ENCODE measurements at regions not wholly inside any gene's neighbourhood (a gene's known extent, or its start where the extent isn't known, plus 50 kb on each side); places are given as distances from the start of the nearest gene placed in this dataset.
"Not testable (repeated sequence)": the region's sequence is repeated elsewhere in the genome, so short reads cannot be mapped to it uniquely, and the experiment has no call there.

DNA sequence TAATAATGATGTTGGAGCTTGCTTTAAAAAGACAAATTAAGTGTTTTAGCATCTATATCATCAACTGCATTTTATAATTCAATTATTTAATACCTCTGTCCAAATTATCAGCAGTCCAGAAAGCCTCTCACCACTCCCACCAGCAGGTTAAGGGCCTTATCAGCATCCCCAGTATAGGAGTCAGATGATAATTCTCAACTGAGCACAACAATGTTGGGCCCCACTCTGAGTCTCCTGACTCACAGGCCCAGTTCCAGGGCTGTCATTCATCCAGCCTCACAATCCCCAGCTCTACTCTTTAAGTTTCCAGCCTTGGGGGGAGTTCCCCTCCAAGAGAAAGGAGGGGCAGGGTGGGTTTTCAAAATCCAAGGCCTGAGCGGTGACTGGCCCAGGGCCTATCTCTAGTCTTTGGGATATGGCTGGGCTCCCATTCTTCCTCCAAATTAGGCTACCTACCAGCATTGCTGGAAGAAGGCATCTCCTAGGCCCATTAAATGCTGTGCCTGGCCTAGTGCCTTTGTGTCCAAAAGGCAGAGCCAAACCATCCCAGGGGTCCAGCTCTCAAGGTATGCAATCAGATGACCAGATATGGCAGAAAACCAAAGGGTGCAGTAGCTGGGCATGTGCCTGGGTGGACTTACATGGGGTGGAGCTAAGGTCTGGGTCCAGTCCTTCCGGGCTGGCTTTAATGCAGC is 134.1 kb downstream of the GLUL start:
- no peak overlapping the region for H3K27ac Mint-ChIP-seq

DNA sequence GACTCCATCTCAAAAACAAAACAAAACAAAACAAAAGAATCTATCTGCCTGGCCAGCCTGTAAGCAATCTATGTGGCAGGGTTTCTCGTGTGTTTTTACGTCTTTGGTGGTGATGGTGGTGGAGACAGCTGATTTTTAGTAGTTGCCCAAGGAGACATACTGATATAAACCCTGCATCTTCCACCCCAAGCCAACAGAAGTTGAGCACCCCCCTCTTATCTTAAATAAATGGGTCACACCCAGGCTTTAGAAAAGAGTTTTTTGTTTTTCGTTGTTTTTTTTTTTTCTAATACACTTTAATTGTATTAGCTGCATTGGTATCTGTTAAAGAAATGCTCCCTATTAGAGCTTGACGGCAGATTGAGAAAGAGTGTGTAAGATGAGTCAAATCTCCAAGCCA is 134.7 kb downstream of the GLUL start:
- H3K36me3 Mint-ChIP-seq = no peaks in the 10 kb centered on the region
- no peaks in the 10 kb centered on the region for H3K27me3 Mint-ChIP-seq
- no peak overlapping the region for H3K27ac Mint-ChIP-seq
- H3K9me3 Mint-ChIP-seq = no peaks in the 10 kb centered on the region
- peaks cover 21% of the 10 kb centered on the region for H3K4me1 Mint-ChIP-seq
- H3K4me3 Mint-ChIP-seq = no peak overlapping the region

More for the DNA sequence above, 134.1 kb downstream of the GLUL start:
- no peaks in the 10 kb centered on the region for H3K27me3 Mint-ChIP-seq
- no peaks in the 10 kb centered on the region for H3K36me3 Mint-ChIP-seq
- no peaks in the 10 kb centered on the region for H3K9me3 Mint-ChIP-seq
- peaks cover 25% of the 10 kb centered on the region for H3K4me1 Mint-ChIP-seq
- H3K4me3 Mint-ChIP-seq = no peak overlapping the region

DNA sequence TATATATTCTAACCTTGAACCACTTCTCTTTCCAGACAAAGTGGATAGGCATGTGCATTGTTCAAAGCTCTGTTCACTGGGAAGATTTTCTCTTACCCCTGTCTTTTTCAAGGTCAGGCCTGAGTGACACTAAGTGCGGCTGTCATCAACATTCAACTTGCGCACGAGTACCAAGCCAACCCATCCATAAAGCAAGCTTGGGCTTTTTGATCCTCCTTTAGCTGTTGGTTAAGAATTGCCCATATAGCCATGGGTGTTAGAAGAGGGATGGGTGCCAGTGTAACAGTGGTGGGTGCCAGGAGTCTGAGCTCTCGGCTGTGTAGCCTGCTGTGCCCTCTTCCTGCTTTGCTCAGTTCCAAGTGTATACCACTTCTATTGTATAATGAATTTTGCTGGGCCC is 136.1 kb downstream of the GLUL start:
- peaks cover 2% of the 10 kb centered on the region for H3K36me3 Mint-ChIP-seq
- no peaks in the 10 kb centered on the region for H3K27me3 Mint-ChIP-seq
- no peak overlapping the region for H3K4me3 Mint-ChIP-seq
- no peak overlapping the region for H3K27ac Mint-ChIP-seq
- peaks cover 16% of the 10 kb centered on the region for H3K4me1 Mint-ChIP-seq
- H3K9me3 Mint-ChIP-seq = no peaks in the 10 kb centered on the region

DNA sequence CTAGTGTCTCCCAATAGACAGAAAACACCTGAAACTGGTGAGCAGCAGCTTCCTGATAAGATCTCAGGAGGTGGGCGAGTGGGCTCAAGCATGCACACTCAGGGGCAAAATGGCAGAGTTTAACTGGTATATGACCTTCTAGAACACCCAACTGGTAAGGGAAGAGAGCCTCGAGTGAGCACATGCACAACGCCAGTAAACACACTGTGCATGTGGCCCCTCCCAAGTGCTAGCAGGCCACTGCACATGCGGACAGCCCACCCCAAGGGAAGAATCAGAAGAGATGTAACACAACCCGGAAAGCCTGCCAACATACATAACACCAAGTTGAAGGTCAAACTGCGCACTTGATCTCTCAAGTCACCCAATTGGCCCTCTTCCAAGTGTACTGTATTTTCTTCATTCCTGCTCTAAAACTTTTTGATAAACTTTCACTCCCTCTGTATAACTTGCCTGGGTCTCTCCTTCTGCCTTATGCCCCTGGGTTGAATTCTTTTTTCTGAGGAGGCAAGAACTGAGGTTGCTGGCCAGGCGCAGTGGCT is 138.2 kb downstream of the GLUL start:
- H3K4me1 Mint-ChIP-seq = peaks cover 10% of the 10 kb centered on the region
- H3K9me3 Mint-ChIP-seq = no peaks in the 10 kb centered on the region
- H3K36me3 Mint-ChIP-seq = peaks cover 2% of the 10 kb centered on the region
- H3K27ac Mint-ChIP-seq = no peak overlapping the region
- H3K4me3 Mint-ChIP-seq = no peak overlapping the region
- H3K27me3 Mint-ChIP-seq = no peaks in the 10 kb centered on the region

DNA sequence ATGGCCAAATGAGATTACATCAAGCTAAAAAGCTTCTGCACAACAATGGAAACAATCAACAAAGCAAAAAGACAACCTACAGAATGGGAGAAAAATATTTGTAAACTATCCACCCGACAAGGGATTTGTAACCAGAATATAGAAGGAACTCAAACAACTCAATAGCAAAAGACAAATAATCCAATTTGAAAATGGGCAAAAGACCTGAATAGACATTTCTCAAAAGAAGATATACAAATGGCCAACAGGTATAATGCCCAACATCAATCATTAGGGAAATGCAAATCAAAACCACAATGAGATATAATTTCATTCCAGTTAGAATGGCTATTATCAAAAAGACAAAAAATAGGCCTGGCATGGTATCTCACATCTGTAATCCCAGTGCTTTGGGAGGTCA is 140.0 kb downstream of the GLUL start:
- H3K27ac Mint-ChIP-seq = no peak overlapping the region
- peaks cover 2% of the 10 kb centered on the region for H3K36me3 Mint-ChIP-seq
- no peak overlapping the region for H3K4me3 Mint-ChIP-seq
- no peaks in the 10 kb centered on the region for H3K9me3 Mint-ChIP-seq
- H3K27me3 Mint-ChIP-seq = no peaks in the 10 kb centered on the region
- H3K4me1 Mint-ChIP-seq = peaks cover 10% of the 10 kb centered on the region

DNA sequence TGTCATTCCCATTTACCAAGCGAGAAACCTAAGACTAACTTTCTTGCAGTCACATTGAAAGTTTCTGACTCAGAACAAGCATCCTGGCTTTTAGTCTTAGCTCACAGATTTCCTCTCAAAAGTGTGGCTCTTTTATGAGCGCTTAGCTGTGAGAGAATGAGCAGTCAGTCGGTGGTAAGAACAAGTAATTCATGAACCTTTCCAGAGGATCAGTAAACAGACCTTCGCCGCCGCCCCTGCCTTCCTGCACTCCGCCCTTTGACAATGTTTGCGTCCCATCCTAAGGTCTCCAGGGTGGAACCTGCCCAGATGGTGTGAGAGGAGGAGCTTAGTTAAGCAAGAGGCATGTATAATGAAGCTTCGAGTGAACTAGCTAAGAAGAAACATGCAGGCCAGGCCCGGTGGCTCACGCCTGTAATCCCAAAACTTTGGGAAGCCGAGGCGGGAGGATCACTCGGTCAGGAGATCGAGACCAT is 142.4 kb downstream of the GLUL start:
- peaks cover 2% of the 10 kb centered on the region for H3K36me3 Mint-ChIP-seq
- no peak overlapping the region for H3K27ac Mint-ChIP-seq
- no peak overlapping the region for H3K4me3 Mint-ChIP-seq

DNA sequence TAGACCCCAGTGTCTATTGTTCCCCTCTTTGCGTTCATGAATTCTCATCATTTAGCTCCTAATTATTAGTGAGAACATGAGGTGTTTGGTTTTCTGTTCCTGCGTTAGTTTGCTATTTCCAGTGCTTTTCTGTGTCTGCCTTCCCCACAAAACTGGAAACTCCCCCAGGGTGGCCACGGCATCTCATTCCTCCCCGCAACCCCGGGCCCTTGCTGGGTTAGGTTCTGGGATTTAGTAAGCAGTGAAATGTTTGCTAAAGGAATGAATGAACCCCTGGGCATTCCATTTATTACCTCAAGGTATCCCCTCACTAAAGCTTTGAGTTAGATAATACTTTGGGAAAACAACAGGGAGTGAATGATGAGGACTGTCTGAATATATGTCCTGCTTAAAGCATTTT is 142.9 kb downstream of the GLUL start:
- Mint-ChIP-seq H3K36me3 (peaks cover 2% of the 10 kb centered on the region), H3K9me3 (no peaks in the 10 kb centered on the region), H3K27ac (no peak overlapping the region), H3K4me3 (no peak overlapping the region), H3K27me3 (no peaks in the 10 kb centered on the region), H3K4me1 (peaks cover 10% of the 10 kb centered on the region)

More for the DNA sequence above, 142.4 kb downstream of the GLUL start:
- H3K27me3 Mint-ChIP-seq = no peaks in the 10 kb centered on the region
- peaks cover 10% of the 10 kb centered on the region for H3K4me1 Mint-ChIP-seq
- H3K9me3 Mint-ChIP-seq = no peaks in the 10 kb centered on the region

DNA sequence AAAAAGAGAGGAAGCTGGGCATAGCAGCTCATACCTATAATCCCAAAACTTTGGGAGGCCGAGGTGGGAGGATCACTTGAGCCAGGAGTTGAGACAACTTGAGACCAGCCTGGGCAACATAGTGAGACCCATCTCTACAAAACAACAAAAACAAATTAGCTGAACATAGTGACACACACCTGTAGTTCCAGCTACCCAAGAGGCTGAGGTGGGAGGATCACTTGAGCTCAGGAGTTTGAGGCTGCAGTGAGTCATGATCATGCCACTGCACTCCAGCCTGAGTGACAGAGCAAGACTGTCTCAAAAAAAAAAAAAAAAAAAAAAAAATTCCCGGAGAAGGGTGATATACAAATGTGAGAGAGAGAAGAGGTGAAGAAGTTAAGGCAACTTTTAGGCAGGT is 143.8 kb downstream of the GLUL start:
- H3K27me3 Mint-ChIP-seq, H3K4me1 Mint-ChIP-seq, H3K27ac Mint-ChIP-seq, H3K4me3 Mint-ChIP-seq, H3K9me3 Mint-ChIP-seq, H3K36me3 Mint-ChIP-seq: not testable (repeated sequence)

DNA sequence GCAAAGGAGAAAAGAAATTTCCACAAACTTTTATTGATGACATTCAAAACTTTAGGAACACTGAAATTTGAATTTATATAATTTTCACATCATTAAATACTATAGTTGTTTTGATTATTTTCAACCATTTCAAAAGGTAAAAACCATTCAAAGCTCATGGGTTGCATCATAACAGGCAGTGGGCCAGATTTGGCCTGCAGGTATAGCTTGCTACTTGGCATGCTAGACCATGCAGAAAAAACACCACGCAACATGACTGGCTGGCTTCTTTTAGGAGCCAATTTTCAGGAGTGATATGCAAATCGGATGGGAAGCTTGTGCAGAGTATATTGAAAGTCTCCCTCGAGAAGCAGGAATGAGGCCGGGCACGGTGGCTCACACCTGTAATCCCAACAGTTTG is 144.8 kb downstream of the GLUL start:
- H3K36me3 Mint-ChIP-seq = peaks cover 2% of the 10 kb centered on the region
- no peaks in the 10 kb centered on the region for H3K9me3 Mint-ChIP-seq
- H3K27me3 Mint-ChIP-seq = no peaks in the 10 kb centered on the region
- H3K27ac Mint-ChIP-seq = no peak overlapping the region
- H3K4me3 Mint-ChIP-seq = no peak overlapping the region
- peaks cover 10% of the 10 kb centered on the region for H3K4me1 Mint-ChIP-seq

DNA sequence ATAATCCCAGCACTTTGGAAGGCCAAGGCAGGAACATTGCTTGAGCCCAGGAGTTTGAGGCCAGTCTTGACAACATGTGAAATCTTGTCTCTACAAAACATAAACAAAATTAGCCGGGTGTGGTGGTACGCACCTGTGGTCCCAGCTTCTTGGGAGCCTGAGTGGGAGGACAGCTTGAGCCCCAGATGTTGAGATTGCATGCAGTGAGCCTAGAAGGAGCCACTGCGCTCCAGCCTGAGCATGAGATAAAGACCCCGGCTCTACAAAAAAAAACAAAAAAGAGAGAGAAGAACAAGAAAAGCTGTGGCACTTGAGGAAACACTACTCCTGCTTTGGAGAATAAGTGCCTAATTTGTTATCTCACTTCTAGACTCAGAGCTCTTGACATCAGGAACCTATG is 146.6 kb downstream of the GLUL start:
- Mint-ChIP-seq H3K4me1 (peaks cover 10% of the 10 kb centered on the region), H3K9me3 (no peaks in the 10 kb centered on the region), H3K27ac (no peak overlapping the region), H3K4me3 (no peak overlapping the region), H3K27me3 (no peaks in the 10 kb centered on the region), H3K36me3 (no peaks in the 10 kb centered on the region)

DNA sequence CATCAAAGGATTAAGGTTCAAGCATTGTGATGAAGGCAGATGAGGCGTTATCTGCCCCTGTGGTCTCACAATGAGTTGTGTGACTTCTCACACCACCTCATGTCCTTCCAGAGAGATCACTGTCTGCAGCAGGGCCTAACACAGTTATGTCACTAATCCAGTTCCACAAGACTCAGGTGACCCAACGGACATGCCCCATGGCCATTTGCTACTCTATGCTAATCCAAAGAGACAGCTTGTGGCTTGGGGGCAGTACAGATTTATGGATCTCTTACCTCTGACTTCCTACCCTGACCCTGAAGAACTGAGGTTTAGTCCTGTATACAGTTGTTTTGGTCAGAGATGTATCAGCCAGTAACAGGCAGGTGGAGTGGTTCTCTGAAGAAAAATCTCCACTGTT is 147.1 kb downstream of the GLUL start:
- Mint-ChIP-seq H3K4me3 (no peak overlapping the region), H3K4me1 (peaks cover 9% of the 10 kb centered on the region), H3K9me3 (no peaks in the 10 kb centered on the region), H3K36me3 (no peaks in the 10 kb centered on the region), H3K27ac (no peak overlapping the region), H3K27me3 (no peaks in the 10 kb centered on the region)

DNA sequence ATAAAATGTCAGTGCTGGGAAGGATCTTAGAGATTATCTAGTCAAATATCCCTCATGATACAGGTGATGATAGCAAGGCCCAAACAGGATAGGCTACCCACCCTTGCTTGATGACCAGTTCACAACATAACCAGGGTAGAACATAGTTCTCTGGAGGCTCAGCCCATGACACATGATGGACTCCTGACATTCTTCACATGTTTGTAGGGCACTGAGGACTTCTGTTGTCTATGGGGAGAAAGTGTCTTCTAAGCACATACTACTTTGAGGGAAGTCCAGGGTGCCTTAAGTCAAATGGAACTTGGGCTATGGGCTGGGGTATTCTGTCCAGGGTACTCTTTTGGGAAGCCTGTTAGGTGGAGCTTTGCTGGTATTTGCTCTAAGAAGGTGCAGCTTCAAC is 148.9 kb downstream of the GLUL start:
- H3K36me3 Mint-ChIP-seq = no peaks in the 10 kb centered on the region
- no peaks in the 10 kb centered on the region for H3K4me1 Mint-ChIP-seq
- H3K9me3 Mint-ChIP-seq = no peaks in the 10 kb centered on the region
- no peak overlapping the region for H3K4me3 Mint-ChIP-seq
- no peaks in the 10 kb centered on the region for H3K27me3 Mint-ChIP-seq
- no peak overlapping the region for H3K27ac Mint-ChIP-seq

DNA sequence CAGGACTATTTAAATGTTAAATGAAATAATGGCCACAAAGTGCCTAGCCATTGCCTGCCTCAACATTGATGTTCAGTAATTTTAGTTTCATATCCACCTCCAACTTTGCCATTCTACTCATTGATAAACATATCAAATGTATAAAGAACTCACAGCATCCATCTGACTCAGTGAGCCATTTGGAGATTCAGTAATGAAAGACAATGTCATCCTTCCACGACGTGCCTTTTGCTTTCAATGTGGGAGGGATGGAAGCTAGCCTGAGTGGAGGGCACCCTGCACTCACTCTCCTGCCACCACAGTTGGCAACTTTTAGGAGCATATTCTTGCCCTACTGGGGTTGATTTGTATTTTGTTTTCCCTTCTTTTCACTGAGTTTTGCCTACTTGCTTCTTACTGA is 151.5 kb downstream of the GLUL start:
- H3K27me3 Mint-ChIP-seq = no peaks in the 10 kb centered on the region
- peaks cover 18% of the 10 kb centered on the region for H3K4me1 Mint-ChIP-seq
- no peaks in the 10 kb centered on the region for H3K36me3 Mint-ChIP-seq
- H3K27ac Mint-ChIP-seq = no peak overlapping the region
- H3K4me3 Mint-ChIP-seq = no peak overlapping the region
- no peaks in the 10 kb centered on the region for H3K9me3 Mint-ChIP-seq

DNA sequence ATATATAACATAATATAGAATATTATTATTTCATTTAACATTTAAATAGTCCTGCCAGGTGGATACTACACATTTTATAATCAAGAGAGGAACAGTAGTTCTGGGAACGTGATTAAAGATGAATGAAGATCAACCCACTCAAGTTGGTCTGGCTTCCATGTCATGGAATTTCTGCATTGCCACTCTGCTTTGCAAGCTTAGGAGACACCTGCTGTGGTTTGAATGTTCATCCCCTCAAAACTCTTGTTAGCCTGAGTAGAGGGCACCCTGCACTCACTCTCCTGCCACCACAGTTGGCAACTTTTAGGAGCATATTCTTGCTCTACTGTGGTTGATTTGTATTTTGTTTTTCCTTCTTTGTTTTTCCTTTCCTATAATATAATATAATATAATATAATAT is 153.2 kb downstream of the GLUL start:
- Mint-ChIP-seq H3K36me3 (no peaks in the 10 kb centered on the region), H3K4me3 (no peak overlapping the region), H3K27ac (no peak overlapping the region), H3K9me3 (no peaks in the 10 kb centered on the region), H3K27me3 (no peaks in the 10 kb centered on the region), H3K4me1 (peaks cover 20% of the 10 kb centered on the region)

DNA sequence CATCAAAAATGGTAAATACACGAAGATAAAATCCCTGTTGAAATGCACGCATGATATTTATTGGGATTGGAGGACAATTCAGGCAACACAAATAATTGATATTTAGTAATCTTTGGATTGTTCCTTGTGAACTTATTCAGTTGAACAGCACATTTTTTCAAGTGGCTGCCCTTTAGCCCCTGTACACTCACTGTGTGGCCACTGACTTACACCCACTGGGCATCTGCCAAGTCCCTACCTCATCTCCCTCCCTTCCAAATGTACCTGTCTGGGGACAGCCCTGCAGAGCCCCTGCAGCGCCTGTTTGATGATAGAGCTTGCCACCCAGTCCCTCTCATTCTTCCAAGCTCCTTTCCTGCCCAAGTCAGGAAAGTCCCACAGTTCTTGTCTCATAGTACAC is 154.3 kb downstream of the GLUL start:
- no peaks in the 10 kb centered on the region for H3K27me3 Mint-ChIP-seq
- no peak overlapping the region for H3K4me3 Mint-ChIP-seq
- H3K4me1 Mint-ChIP-seq = peaks cover 20% of the 10 kb centered on the region
- no peaks in the 10 kb centered on the region for H3K9me3 Mint-ChIP-seq
- H3K27ac Mint-ChIP-seq = no peak overlapping the region
- no peaks in the 10 kb centered on the region for H3K36me3 Mint-ChIP-seq

DNA sequence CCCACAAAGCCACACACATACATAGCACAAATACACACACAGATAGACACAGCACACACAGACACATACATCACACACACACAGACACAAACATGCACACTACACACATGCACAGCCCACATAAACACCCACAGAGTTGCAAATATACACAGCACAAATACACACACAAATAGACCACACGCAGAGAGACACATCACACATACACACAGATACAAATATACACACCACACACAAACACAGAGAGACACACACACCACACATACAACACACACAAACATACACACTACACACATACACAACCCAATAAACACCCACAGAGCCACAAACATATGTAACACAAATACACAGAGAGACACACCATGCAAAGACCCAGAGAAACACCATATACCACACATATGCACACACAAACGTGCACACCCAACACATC is 154.9 kb downstream of the GLUL start:
- Mint-ChIP-seq H3K36me3 (no peaks in the 10 kb centered on the region), H3K27me3 (no peaks in the 10 kb centered on the region), H3K4me3 (no peak overlapping the region), H3K27ac (no peak overlapping the region), H3K4me1 (peaks cover 20% of the 10 kb centered on the region), H3K9me3 (no peaks in the 10 kb centered on the region)

Data from activated naive CD4-positive, alpha-beta T cell treated with anti-CD3 and anti-CD28 coated beads, Interleukin-2, amount 50 U/mL, for 24 hours (primary cell).